K562 (cell line): ENCODE measurements at regions not wholly inside any gene's neighbourhood (a gene's known extent, or its start where the extent isn't known, plus 50 kb on each side); places are given as distances from the start of the nearest gene placed in this dataset.

Experiments
- DEAF1 ChIP-seq: fragments of 450-650 bp; formaldehyde crosslinking; IDR thresholded peaks from 2 replicates; pipeline ENCODE4 v1.4.0; 2020; ENCODE audit warnings: mild to moderate bottlenecking, moderate library complexity
- EHMT2 ChIP-seq: fragments of 450-650 bp; IDR thresholded peaks from 2 replicates; pipeline ENCODE4 v1.6.1; 2018; ENCODE audit warnings: antibody characterized with exemption
- KLF13 ChIP-seq: fragments of 450-650 bp; IDR thresholded peaks from 2 replicates; pipeline ENCODE4 v1.6.1; 2016; ENCODE audit warnings: missing genetic modification characterization, low read depth, mild to moderate bottlenecking, missing compliant biosample characterization, moderate library complexity, borderline replicate concordance
- KLF16 ChIP-seq: IDR thresholded peaks from 2 replicates; pipeline ENCODE4 v1.6.1; 2016; ENCODE audit warnings: antibody characterized with exemption
- RAD21 ChIP-seq, 2 experiments: fragments of 250-450 bp in 1 of 2; fragments of 450-650 bp in 1 of 2; sonication (Bioruptor Pico) in 1 of 2; formaldehyde crosslinking in 1 of 2; IDR thresholded peaks in 1 of 2; conservative IDR thresholded peaks in 1 of 2; 2 replicates each; pipeline versions ENCODE4 v1.4.0 to v1.8.0; 2020 to 2022; ENCODE audit warnings: mild to moderate bottlenecking in 2 of 2, moderate library complexity in 1 of 2
- RB1 ChIP-seq: fragments of 450-650 bp; IDR thresholded peaks from 2 replicates; pipeline ENCODE4 v1.6.1; 2017; ENCODE audit warnings: low read depth, mild to moderate bottlenecking
- SMAD4 ChIP-seq: fragments of 250-450 bp; sonication (Bioruptor Pico); conservative IDR thresholded peaks from 2 replicates; pipeline ENCODE4 v1.8.0; 2021; ENCODE audit warnings: inconsistent platforms, mild to moderate bottlenecking, moderate library complexity
- ZBTB7A ChIP-seq: IDR thresholded peaks from 2 replicates; pipeline ENCODE4 v1.6.1; 2011; ENCODE audit warnings: low read depth, mild to moderate bottlenecking, low read length, moderate library complexity, borderline replicate concordance; ENCODE audit not compliant: control insufficient read depth
- ZMIZ1 ChIP-seq, 2 experiments: fragments of 150-350 bp in 1 of 2; IDR thresholded peaks; 2 replicates each; pipeline ENCODE4 v1.6.1; 2012 to 2016; ENCODE audit warnings: low read depth in 2 of 2, low read length in 2 of 2, mild to moderate bottlenecking in 1 of 2, moderate library complexity in 1 of 2

- TF ChIP-seq DEAF1 (CRISPR knock-in tag) = peak; percentile 33; the same call in 1 of the 2 replicates
- TF ChIP-seq KLF13 (tag) = peak; percentile 61; the same call in 1 of the 2 replicates
- peak; percentile 47 to 79 for TF ChIP-seq RAD21 (CRISPR knock-in tag; conservative IDR thresholded peaks at IDR 0.05 in 1 of 2, IDR thresholded peaks at IDR 0.05 in 1 of 2)
- 0 out of 4 replicates have a peak, but pooled peaks of 1 of the 2 experiments have one; percentile 1 for TF ChIP-seq ZMIZ1 (IDR thresholded peaks at IDR 0.05; ENCODE audit: low read depth in 2 of 2, low read length in 2 of 2)
- 0 out of 2 replicates have a peak, but pooled peaks have one; percentile 15 for TF ChIP-seq SMAD4
- TF ChIP-seq KLF16 = 0 out of 2 replicates have a peak, but pooled peaks have one; percentile 34
- TF ChIP-seq ZBTB7A = peak; percentile 66; the same call in 1 of the 2 replicates
- TF ChIP-seq EHMT2 = no peak
- peak; percentile 42; the same call in 1 of the 2 replicates for TF ChIP-seq RB1
- TF ChIP-seq, all 486 proteins: peak for 15
Measured at GRCh38 chr16:87550495-87550961, 51.8 kb upstream of the JPH3 start (continued).
